Right lobe of liver (tissue), 6 donors: ENCODE measurements at regions not wholly inside any gene's neighbourhood (a gene's known extent, or its start where the extent isn't known, plus 50 kb on each side); places are given as distances from the start of the nearest gene placed in this dataset.

Experiments used
- ATAC-seq, 4 donors: fragments of 200-7000 bp; cut with Tn5 transposase; one replicate each; pipeline ENCODE4 v1.9.1; 2020; ENCODE audit warnings: mild to moderate bottlenecking in 4 of 4, moderate library complexity in 4 of 4
- DNase-seq, 3 donors: peaks; one replicate each; pipeline ENCODE4 v3.0.0-alpha.2; 2020
- H3K27ac ChIP-seq, 3 donors: fragments of 200-600 bp; one replicate each; pipeline ENCODE4 v1.8.0; 2022
- H3K27me3 ChIP-seq, 2 donors: fragments of 200-600 bp; one replicate each; pipeline ENCODE4 v1.8.0; 2022
- H3K36me3 ChIP-seq, 4 donors: fragments of 200-600 bp; sonication (generic) in 1 of 4; one replicate each; pipeline versions ENCODE4 v1.5.1 to v1.8.0; 2017 to 2022; ENCODE audit warnings: control low read depth in 1 of 4
- H3K4me1 ChIP-seq, 4 donors: fragments of 200-600 bp; sonication (generic) in 1 of 4; one replicate each; pipeline versions ENCODE4 v1.5.1 to v1.8.0; 2017 to 2022; ENCODE audit warnings: control low read depth in 1 of 4
- H3K4me3 ChIP-seq, 3 donors: fragments of 200-600 bp; one replicate each; pipeline ENCODE4 v1.8.0; 2022
- H3K9me3 ChIP-seq, 4 donors: fragments of 200-600 bp; sonication (generic) in 1 of 4; one replicate each; pipeline versions ENCODE4 v1.5.1 to v1.8.0; 2017 to 2022; ENCODE audit warnings: control low read depth in 1 of 4
- POLR2A ChIP-seq: fragments of 450-650 bp; IDR thresholded peaks from one replicate; pipeline ENCODE4 v1.6.1; 2017; ENCODE audit warnings: antibody characterized with exemption, mild to moderate bottlenecking
- WGBS: methylation state at CpG from one replicate; pipeline ENCODE4 v1.1.6; 2018; ENCODE audit warnings: low coverage, low lambda C conversion rate; ENCODE audit not compliant: insufficient coverage; ENCODE audit errors: missing lambda C conversion rate; 5-methylcytosine and 5-hydroxymethylcytosine counted together
- intact Hi-C, 2 donors: fragments of 100-400 bp; cut with DNase I; formaldehyde crosslinking; loops; one replicate each; pipeline versions ENCODE4 v1.11.2 to v1.14.1; 2022
- TF ChIP-seq, protein P1 (sequence below), 4 donors: fragments of 200-600 bp in 3 of 4; fragments of 450-650 bp in 1 of 4; IDR thresholded peaks; one replicate each; pipeline versions ENCODE4 v1.5.1 to v1.8.0; 2016 to 2022; ENCODE audit warnings: antibody characterized with exemption in 4 of 4, mild to moderate bottlenecking in 2 of 4
- donor health status: DM: no; HTN: yes; CAD: no.
- donor health status: DM: no; HTN: no; CAD: no.
- donor health status: DM: no; HTN: no; CAD: no.
- donor health status: DM: no; HTN: yes; CAD: no.
- donor health status: DM: no; HTN: yes; CAD: no.

DNA sequence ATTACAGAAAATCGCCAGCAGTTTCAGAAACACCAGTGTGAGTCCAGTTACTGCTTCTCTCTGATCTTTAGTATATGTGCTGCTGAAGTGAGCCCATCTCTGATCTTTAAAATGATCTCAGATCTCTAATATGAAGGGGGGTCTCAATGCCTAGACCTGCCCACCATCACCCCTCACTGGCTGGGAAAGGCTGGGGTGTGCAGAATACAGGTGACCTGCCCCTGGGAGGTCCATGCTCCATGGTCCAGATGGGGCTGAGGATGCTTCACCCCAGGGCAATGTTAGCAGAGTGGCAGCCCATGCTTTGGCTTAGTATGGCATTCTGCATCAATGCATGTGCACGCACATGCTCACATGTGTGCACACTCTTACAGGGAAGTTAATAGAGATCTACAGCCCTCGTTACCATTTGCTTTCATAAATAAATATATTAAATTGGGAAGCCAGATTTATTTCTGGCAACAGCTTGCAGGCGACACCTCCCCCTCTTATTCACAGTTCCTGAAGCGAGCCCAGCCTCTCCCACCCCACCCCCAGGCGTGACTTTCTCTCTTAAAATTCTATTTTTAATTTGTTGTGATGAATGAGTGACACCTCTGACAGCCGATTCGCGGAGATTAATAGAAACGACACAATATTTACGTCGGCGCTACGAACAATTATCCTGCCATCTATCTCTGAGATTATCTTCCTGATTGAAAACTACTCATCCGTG, 104.7 kb upstream of the ESRRB start:
- Histone ChIP-seq H3K9me3 (no peaks in the 10 kb centered on the region), H3K27ac (no peak overlapping the region), H3K4me3 (no peak overlapping the region), H3K4me1 (peaks cover 0 to 3% (median 0%) of the 10 kb centered on the region in 4 donors), H3K36me3 (no peaks in the 10 kb centered on the region), H3K27me3 (no peaks in the 10 kb centered on the region)
- ATAC-seq (no peak), DNase-seq (no peak)
- WGBS, result 70% methylated on average over 15 of the region's 15 CpGs
- TF ChIP-seq, protein P1, sequence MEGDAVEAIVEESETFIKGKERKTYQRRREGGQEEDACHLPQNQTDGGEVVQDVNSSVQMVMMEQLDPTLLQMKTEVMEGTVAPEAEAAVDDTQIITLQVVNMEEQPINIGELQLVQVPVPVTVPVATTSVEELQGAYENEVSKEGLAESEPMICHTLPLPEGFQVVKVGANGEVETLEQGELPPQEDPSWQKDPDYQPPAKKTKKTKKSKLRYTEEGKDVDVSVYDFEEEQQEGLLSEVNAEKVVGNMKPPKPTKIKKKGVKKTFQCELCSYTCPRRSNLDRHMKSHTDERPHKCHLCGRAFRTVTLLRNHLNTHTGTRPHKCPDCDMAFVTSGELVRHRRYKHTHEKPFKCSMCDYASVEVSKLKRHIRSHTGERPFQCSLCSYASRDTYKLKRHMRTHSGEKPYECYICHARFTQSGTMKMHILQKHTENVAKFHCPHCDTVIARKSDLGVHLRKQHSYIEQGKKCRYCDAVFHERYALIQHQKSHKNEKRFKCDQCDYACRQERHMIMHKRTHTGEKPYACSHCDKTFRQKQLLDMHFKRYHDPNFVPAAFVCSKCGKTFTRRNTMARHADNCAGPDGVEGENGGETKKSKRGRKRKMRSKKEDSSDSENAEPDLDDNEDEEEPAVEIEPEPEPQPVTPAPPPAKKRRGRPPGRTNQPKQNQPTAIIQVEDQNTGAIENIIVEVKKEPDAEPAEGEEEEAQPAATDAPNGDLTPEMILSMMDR (IDR thresholded peaks at IDR 0.05), result no peak
- no peak for TF ChIP-seq POLR2A
- intact Hi-C loops, result no loop called here

DNA sequence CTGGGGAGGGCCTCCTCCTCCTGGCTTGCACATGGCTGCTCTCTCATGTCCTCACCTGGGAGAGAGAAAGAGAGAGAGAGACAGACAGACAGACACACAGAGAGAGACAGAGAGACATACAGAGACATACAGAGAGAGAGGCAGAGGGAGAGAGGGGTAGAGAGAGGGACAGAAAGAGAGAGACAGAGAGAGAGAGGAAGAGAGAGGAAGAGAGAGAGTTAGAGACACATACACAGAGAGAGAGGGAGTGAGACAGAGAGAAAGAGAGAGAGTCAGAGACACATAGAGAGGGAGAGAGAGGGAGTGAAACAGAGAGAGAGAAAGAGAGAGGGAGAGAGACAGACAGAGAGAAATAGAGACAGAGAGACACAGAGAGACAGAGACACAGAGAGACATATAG, 103.6 kb upstream of the ESRRB start:
- Histone ChIP-seq H3K36me3 (no peaks in the 10 kb centered on the region), H3K4me1 (peaks cover 0 to 3% (median 0%) of the 10 kb centered on the region in 4 donors), H3K27me3 (no peaks in the 10 kb centered on the region), H3K4me3 (no peak overlapping the region), H3K9me3 (no peaks in the 10 kb centered on the region), H3K27ac (no peak overlapping the region)
- no peak for TF ChIP-seq POLR2A
- TF ChIP-seq, protein P1 (IDR thresholded peaks at IDR 0.05), result no peak
- intact Hi-C loops, result no loop called here
- no peak for ATAC-seq
- no peak for DNase-seq

DNA sequence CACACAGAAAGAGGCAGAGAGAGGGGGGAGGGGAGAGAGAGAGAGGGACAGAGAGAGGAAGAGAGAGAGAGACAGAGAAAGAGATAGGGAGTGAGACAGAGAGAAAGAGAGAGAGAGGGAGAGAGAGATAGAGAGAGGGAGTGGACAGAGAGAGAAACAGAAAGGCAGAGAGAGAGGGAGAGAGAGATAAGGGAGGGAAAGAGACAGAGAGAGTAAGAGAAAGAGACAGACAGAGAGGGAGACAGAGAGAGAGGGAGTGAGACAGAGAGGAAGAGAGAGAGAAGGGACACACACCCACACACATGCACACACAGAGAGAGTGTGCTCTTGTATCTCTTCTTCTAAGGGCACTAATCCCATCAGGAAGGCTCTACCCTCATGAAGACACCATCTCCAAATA, 103.2 kb upstream of the ESRRB start:
- Histone ChIP-seq H3K27me3 (no peaks in the 10 kb centered on the region), H3K4me3 (no peak overlapping the region), H3K9me3 (no peaks in the 10 kb centered on the region), H3K36me3 (no peaks in the 10 kb centered on the region), H3K27ac (no peak overlapping the region), H3K4me1 (peaks cover 0 to 3% (median 0%) of the 10 kb centered on the region in 4 donors)
- intact Hi-C loops, result no loop called here
- DNase-seq (no peak), ATAC-seq (no peak)
- no peak for TF ChIP-seq POLR2A
- TF ChIP-seq, protein P1 (IDR thresholded peaks at IDR 0.05), result no peak

DNA sequence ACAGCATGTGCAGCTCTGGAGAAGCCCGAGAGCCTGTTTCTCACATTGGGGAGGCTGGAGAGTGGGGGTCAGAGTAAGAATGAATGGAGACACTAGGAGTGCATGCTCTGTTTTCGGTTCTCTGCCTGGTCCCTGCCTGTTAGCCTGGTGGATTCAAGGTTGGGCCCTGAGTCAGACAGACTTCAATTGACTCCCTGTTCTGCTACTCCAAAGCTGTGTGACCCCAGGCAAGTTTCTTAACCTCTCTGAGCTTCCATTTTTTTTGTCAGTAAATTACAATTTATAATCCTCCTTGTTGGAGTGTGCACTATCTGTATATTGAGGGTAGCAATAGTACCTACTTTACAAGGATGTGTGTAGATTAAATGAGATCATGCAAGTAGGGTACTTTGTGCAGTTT, 102.6 kb upstream of the ESRRB start:
- H3K36me3 ChIP-seq, result no peaks in the 10 kb centered on the region
- no peaks in the 10 kb centered on the region for H3K9me3 ChIP-seq
- no peak for DNase-seq
- no peak overlapping the region for H3K27ac ChIP-seq
- no peak for TF ChIP-seq POLR2A
- TF ChIP-seq, protein P1 (IDR thresholded peaks at IDR 0.05), result no peak
- H3K4me3 ChIP-seq, result no peak overlapping the region
- peaks cover 0 to under 1% (median 0%) of the 10 kb centered on the region in 4 donors for H3K4me1 ChIP-seq
- ATAC-seq, result no peak
- H3K27me3 ChIP-seq, result no peaks in the 10 kb centered on the region
- WGBS, result 78% methylated on average over 1 of the region's 2 CpGs
- intact Hi-C loops, result no loop called here

DNA sequence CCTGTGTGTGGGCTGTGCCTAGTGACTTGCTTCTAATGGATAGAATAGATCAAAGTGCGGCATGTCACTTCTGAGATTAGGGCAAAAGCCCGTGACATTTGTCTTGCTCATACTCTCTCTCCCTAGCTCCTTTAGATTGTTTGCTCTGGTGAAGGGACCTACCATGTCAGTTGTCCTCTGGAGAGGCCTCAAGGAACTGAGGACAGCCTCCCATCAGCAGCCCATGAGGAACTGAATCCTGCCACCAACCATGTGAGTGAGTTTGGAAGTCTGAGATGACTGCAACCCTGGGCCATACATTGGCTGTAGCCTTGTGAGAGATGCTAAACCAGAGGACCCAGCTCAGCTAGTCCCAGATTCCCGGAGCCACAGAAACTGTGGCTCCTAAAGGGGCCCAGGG, 101.6 kb upstream of the ESRRB start:
- no peak overlapping the region for H3K4me3 ChIP-seq
- H3K27ac ChIP-seq, result no peak overlapping the region
- ATAC-seq, result no peak
- H3K9me3 ChIP-seq, result no peaks in the 10 kb centered on the region
- H3K36me3 ChIP-seq, result no peaks in the 10 kb centered on the region
- H3K4me1 ChIP-seq, result no peaks in the 10 kb centered on the region
- WGBS, result 86% methylated on average over 2 of the region's 3 CpGs
- intact Hi-C loops, result no loop called here
- no peak for DNase-seq
- TF ChIP-seq POLR2A, result no peak
- TF ChIP-seq, protein P1 (IDR thresholded peaks at IDR 0.05), result no peak
- H3K27me3 ChIP-seq, result no peaks in the 10 kb centered on the region
